Esophagus muscularis mucosa (tissue), 4 donors: ENCODE measurements at regions not wholly inside any gene's neighbourhood (a gene's known extent, or its start where the extent isn't known, plus 50 kb on each side); places are given as distances from the start of the nearest gene placed in this dataset.

Experiments used
- DNase-seq: peaks from one replicate; pipeline ENCODE4 v3.0.0-alpha.2; 2017; ENCODE audit errors: extremely low spot score
- H3K27ac ChIP-seq, 4 donors: fragments of 200-600 bp; sonication (generic); replicated peaks in 1 of 4; 1 replicate in 3 of 4; 2 replicates in 1 of 4; pipeline ENCODE4 v1.5.1; 2016 to 2019; ENCODE audit warnings: mild to moderate bottlenecking in 1 of 4
- H3K27me3 ChIP-seq, 4 donors: fragments of 200-600 bp; sonication (generic); one replicate each; pipeline versions ENCODE4 v1.5.1 to v1.6.0; 2016 to 2019
- H3K36me3 ChIP-seq, 4 donors: fragments of 200-600 bp; sonication (generic); one replicate each; pipeline ENCODE4 v1.5.1; 2016 to 2019
- H3K4me1 ChIP-seq, 4 donors: fragments of 200-600 bp; sonication (generic); one replicate each; pipeline ENCODE4 v1.5.1; 2016 to 2019
- H3K4me3 ChIP-seq, 4 donors: fragments of 200-600 bp; sonication (generic); 1 replicate in 2 of 4; 2 replicates in 2 of 4; pipeline ENCODE4 v1.5.1; 2016 to 2019; ENCODE audit warnings: mild to moderate bottlenecking in 4 of 4, moderate library complexity in 1 of 4
- H3K9me3 ChIP-seq, 4 donors: fragments of 200-600 bp; sonication (generic); 1 replicate in 3 of 4; 2 replicates in 1 of 4; pipeline ENCODE4 v1.5.1; 2016 to 2019
- CTCF ChIP-seq, 3 experiments: fragments of 200-600 bp in 2 of 3; fragments of 450-650 bp in 1 of 3; sonication (generic) in 2 of 3; IDR thresholded peaks; one replicate each; pipeline ENCODE4 v1.5.1; 2017 to 2019; ENCODE audit warnings: antibody characterized with exemption in 3 of 3, mild to moderate bottlenecking in 2 of 3, moderate library complexity in 1 of 3
- EP300 ChIP-seq: sonication (generic); formaldehyde crosslinking; IDR thresholded peaks from one replicate; pipeline ENCODE4 v1.6.1; 2017; ENCODE audit warnings: antibody characterized with exemption
- POLR2A ChIP-seq: fragments of 450-650 bp; IDR thresholded peaks from one replicate; pipeline ENCODE4 v1.6.1; 2017; ENCODE audit warnings: antibody characterized with exemption, moderate library complexity, mild to moderate bottlenecking, low read depth
- POLR2AphosphoS5 ChIP-seq, 2 donors: sonication (generic); formaldehyde crosslinking; IDR thresholded peaks; one replicate each; pipeline ENCODE4 v1.6.1; 2017; ENCODE audit warnings: antibody characterized with exemption in 2 of 2
- WGBS: methylation state at CpG from one replicate; pipeline ENCODE4 v1.1.5; 2018; 5-methylcytosine and 5-hydroxymethylcytosine counted together
- intact Hi-C: fragments of 100-400 bp; cut with DNase I; formaldehyde crosslinking; loops from one replicate; pipeline ENCODE4 v1.15.1; 2023
- small RNA-seq, 3 donors: library from RNA; depleted of rRNA; stranded (forward); fragments of <200 nt; gene quantifications; one replicate each; pipeline ENCODE3, GENCODE V24; 2016

GRCh38 chr2:211270257-211270656, 713.9 kb downstream of the CPS1 start:
- Histone ChIP-seq H3K27me3 (no peaks in the 10 kb centered on the region), H3K27ac (no peak overlapping the region), H3K9me3 (no peaks in the 10 kb centered on the region), H3K4me3 (no peak overlapping the region), H3K36me3 (no peaks in the 10 kb centered on the region), H3K4me1 (no peaks in the 10 kb centered on the region)
- DNase-seq, result no peak
- intact Hi-C loops, result no loop called here
- no peak for TF ChIP-seq POLR2A
- TF ChIP-seq CTCF (IDR thresholded peaks at IDR 0.05), result no peak
- TF ChIP-seq EP300, result no peak
- TF ChIP-seq POLR2AphosphoS5 (IDR thresholded peaks at IDR 0.05), result no peak
- WGBS, result 72% methylated on average over 1 of the region's 1 CpG

DNA sequence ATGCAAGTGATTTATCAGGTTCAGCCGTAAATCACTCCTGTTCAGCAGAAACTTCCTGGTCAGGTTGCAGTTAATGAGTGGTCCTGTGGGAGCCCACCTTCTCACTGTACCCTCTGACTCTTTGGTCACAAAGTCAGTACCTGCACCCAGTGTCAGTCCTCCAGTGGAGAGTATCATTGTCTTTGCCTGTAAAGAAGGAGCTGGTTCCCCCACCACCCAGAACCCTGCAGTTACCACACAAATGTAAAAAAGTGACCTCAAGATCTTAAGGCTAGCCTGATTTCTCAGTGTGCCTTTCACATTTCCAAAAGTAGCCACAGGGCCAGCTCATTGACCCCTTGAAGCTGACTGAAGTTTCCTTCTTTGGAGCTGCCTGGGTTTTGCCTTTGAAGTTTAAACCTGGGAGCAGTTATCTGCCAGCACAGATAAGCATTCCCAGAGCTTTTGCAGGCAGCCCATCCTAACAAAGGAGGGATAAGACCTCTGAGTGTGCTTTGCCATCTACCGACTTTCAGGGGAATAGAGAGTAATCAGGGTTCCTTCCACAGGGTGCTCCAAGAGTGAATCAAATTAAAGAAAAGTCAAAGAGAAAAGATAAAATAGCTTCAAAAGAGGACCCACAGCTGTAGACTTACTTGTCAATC, 725.2 kb downstream of the CPS1 start:
- H3K4me3 ChIP-seq, result no peak overlapping the region
- no peaks in the 10 kb centered on the region for H3K27me3 ChIP-seq
- H3K9me3 ChIP-seq, result no peaks in the 10 kb centered on the region
- TF ChIP-seq POLR2A, result no peak
- H3K36me3 ChIP-seq, result no peaks in the 10 kb centered on the region
- H3K4me1 ChIP-seq, result no peaks in the 10 kb centered on the region
- intact Hi-C loops, result no loop called here
- no peak overlapping the region for H3K27ac ChIP-seq
- DNase-seq, result no peak
- 56% methylated on average over 2 of the region's 2 CpGs for WGBS

DNA sequence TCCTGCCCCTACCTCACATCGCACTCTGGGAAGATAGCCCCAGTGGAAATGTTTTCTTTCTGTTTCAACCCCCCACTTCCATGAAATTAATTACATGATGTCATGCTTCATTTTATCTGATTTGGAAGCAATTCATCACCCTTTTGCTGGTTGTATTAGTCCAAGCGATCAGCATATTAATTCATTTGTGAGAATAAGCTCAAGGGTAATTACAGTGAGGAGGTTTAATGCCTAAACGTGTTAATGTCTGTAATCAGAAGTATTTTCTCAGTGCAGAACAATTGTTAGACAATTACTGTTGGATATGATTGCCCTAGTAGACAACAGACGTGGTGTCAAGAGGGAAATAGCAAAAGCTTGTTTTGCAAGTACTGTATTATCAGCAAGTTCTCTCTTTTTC, 746.3 kb downstream of the CPS1 start:
- TF ChIP-seq EP300 (no peak), POLR2A (no peak), POLR2AphosphoS5 (IDR thresholded peaks at IDR 0.05) (no peak), CTCF (IDR thresholded peaks at IDR 0.05) (no peak)
- Histone ChIP-seq H3K4me3 (no peak overlapping the region), H3K4me1 (no peaks in the 10 kb centered on the region), H3K36me3 (no peaks in the 10 kb centered on the region), H3K27me3 (no peaks in the 10 kb centered on the region), H3K27ac (no peak overlapping the region), H3K9me3 (no peaks in the 10 kb centered on the region)
- DNase-seq, result no peak
- intact Hi-C loops, result no loop called here
- WGBS, result 73% methylated on average over 4 of the region's 4 CpGs

DNA sequence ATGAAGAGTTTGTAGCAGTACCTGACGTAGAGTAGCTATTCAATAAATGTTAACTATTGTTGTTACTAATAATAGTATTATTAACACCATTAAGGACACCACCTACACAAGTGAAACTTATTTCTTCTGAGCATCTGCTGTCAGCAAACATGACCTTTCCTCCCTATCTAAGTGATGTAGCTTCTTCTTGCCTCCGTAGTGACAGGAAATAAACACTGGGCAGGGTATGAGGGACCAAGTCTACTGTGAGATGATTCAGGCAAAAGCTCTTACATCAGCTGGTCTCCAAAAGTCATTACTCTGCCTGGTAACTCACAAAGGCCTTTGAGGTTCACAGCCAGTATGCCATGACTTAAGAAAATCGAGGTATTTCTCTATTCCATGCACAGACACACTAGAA, 750.5 kb downstream of the CPS1 start:
- intact Hi-C loops, result no loop called here
- H3K4me1 ChIP-seq, result no peaks in the 10 kb centered on the region
- 48% methylated on average over 3 of the region's 3 CpGs for WGBS
- H3K27ac ChIP-seq, result no peak overlapping the region
- H3K4me3 ChIP-seq, result no peak overlapping the region
- H3K27me3 ChIP-seq, result no peaks in the 10 kb centered on the region
- no peaks in the 10 kb centered on the region for H3K9me3 ChIP-seq
- TF ChIP-seq EP300 (no peak), CTCF (IDR thresholded peaks at IDR 0.05) (no peak), POLR2A (no peak), POLR2AphosphoS5 (IDR thresholded peaks at IDR 0.05) (no peak)
- H3K36me3 ChIP-seq, result no peaks in the 10 kb centered on the region
- DNase-seq, result no peak

Small RNA genes lying in the stretch of these regions (small RNA-seq; reads per million reads assigned to genes)
- gene AC013404.1, result 0 reads per million in 3 donors
